Right atrium auricular region (tissue), 2 donors: ENCODE measurements at regions not wholly inside any gene's neighbourhood (a gene's known extent, or its start where the extent isn't known, plus 50 kb on each side); places are given as distances from the start of the nearest gene placed in this dataset.

ENCODE experiments used
- DNase-seq: peaks from one replicate; pipeline ENCODE4 v3.0.0-alpha.2; 2019; ENCODE audit warnings: low spot score
- H3K27ac ChIP-seq, 2 donors: fragments of 200-600 bp; sonication (generic); 1 replicate in 1 of 2; 2 replicates in 1 of 2; pipeline ENCODE4 v1.5.1; 2016 to 2019
- H3K27me3 ChIP-seq, 2 donors: fragments of 200-600 bp; sonication (generic); one replicate each; pipeline versions ENCODE4 v1.5.1 to v1.6.0; 2017 to 2019
- H3K36me3 ChIP-seq: fragments of 200-600 bp; sonication (generic); one replicate; pipeline ENCODE4 v1.5.1; 2016
- H3K4me1 ChIP-seq, 2 donors: fragments of 200-600 bp; sonication (generic); one replicate each; pipeline versions ENCODE4 v1.5.1 to v1.6.0; 2017 to 2019
- H3K4me3 ChIP-seq, 2 donors: fragments of 200-600 bp; sonication (generic); 1 replicate in 1 of 2; 2 replicates in 1 of 2; pipeline ENCODE4 v1.5.1; 2017 to 2019; ENCODE audit warnings: mild to moderate bottlenecking in 1 of 2, moderate library complexity in 1 of 2
- H3K9me3 ChIP-seq, 2 donors: fragments of 200-600 bp; sonication (generic); one replicate each; pipeline ENCODE4 v1.5.1; 2019
- CTCF ChIP-seq, 2 donors: fragments of 200-600 bp; sonication (generic); IDR thresholded peaks; one replicate each; pipeline ENCODE4 v1.5.1; 2019; ENCODE audit warnings: antibody characterized with exemption in 2 of 2

DNA sequence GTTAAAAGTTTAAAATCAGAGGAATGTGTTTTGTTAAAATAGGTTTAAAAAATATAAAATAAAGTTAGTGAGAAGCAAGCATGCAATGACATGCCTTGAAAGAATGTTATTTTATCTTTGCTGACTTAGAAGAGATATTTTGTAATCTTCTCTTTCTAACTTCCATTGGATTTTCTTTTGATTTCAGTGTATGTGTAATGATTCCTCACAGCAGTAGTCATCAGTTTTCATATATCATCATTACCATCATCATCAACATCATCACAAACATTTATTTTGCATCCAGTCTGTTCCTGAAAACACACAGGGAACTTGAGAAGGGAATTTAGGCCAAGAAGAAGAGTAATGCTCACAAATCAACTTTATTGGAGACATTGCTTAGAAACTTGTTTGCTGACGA lies 699.6 kb downstream of the TAF11L14 start:
- no peak overlapping the region for H3K27ac ChIP-seq
- H3K9me3 ChIP-seq: peaks cover 0 to 4% of the 10 kb centered on the region in 2 donors
- no peaks in the 10 kb centered on the region for H3K36me3 ChIP-seq
- TF ChIP-seq CTCF (IDR thresholded peaks at IDR 0.05): no peak
- no peak overlapping the region for H3K4me3 ChIP-seq
- H3K27me3 ChIP-seq: no peaks in the 10 kb centered on the region
- DNase-seq: no peak
- H3K4me1 ChIP-seq: no peaks in the 10 kb centered on the region

GRCh38 chr5:18334949-18335348 lies 700.7 kb downstream of the TAF11L14 start:
- no peak for TF ChIP-seq CTCF (IDR thresholded peaks at IDR 0.05)
- Histone ChIP-seq H3K27me3 (no peaks in the 10 kb centered on the region), H3K27ac (no peak overlapping the region), H3K36me3 (no peaks in the 10 kb centered on the region), H3K4me3 (no peak overlapping the region), H3K9me3 (peaks cover 0 to 4% of the 10 kb centered on the region in 2 donors), H3K4me1 (no peaks in the 10 kb centered on the region)
- DNase-seq: no peak

DNA sequence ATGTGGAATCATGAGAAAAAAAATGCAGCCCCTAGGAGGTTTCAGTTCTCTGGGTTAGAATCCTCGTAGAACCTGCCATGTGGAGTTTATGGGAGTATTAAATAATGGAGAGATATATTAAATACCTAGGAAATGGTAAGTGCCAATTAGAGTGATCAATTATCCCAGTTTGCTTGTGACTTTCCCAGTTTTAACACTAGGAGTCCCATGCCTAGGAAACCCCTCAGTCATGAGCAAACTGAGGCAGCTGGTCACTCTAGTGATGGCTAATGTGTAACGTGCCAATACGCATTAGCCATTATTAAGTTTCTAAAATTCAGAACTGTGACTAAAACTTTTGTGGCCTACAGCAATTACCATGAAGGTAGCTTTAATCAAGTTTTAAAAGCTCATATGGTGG lies 720.6 kb downstream of the TAF11L14 start:
- TF ChIP-seq CTCF (IDR thresholded peaks at IDR 0.05): no peak
- H3K9me3 ChIP-seq: no peaks in the 10 kb centered on the region
- no peaks in the 10 kb centered on the region for H3K36me3 ChIP-seq
- no peak overlapping the region for H3K4me3 ChIP-seq
- H3K4me1 ChIP-seq: no peaks in the 10 kb centered on the region
- no peak overlapping the region for H3K27ac ChIP-seq
- DNase-seq: no peak
- no peaks in the 10 kb centered on the region for H3K27me3 ChIP-seq

DNA sequence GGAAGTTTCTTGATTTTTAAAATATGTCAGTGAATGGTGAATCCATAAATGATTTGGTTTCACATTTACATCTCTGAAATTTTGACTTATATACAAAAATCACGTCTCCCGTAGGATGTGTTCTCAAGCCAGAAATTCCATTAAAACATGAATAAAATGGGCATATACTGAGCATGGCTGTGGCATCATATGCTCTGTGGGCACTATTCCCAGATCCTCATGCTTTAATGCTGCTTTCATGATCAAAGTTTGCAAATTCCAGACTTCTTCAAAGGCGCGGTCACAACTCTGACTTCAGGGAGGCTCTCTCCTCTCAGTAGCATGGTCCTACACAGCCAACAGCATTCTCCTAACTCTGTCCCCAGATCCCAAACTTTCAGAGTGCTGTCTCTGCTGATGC lies 723.2 kb downstream of the TAF11L14 start:
- H3K27me3 ChIP-seq: no peaks in the 10 kb centered on the region
- no peak overlapping the region for H3K4me3 ChIP-seq
- H3K36me3 ChIP-seq: no peaks in the 10 kb centered on the region
- no peaks in the 10 kb centered on the region for H3K9me3 ChIP-seq
- no peak for DNase-seq
- H3K27ac ChIP-seq: no peak overlapping the region
- no peaks in the 10 kb centered on the region for H3K4me1 ChIP-seq
- no peak for TF ChIP-seq CTCF (IDR thresholded peaks at IDR 0.05)

- H3K27ac ChIP-seq: no peak overlapping the region
- no peak for DNase-seq
- H3K4me1 ChIP-seq: no peaks in the 10 kb centered on the region
- no peak for TF ChIP-seq CTCF (IDR thresholded peaks at IDR 0.05)
- H3K4me3 ChIP-seq: no peak overlapping the region
- no peaks in the 10 kb centered on the region for H3K27me3 ChIP-seq
- H3K9me3 ChIP-seq: no peaks in the 10 kb centered on the region
- no peaks in the 10 kb centered on the region for H3K36me3 ChIP-seq
These were observed 732.0 kb downstream of the TAF11L14 start for GRCh38 chr5:18366234-18366633.

DNA sequence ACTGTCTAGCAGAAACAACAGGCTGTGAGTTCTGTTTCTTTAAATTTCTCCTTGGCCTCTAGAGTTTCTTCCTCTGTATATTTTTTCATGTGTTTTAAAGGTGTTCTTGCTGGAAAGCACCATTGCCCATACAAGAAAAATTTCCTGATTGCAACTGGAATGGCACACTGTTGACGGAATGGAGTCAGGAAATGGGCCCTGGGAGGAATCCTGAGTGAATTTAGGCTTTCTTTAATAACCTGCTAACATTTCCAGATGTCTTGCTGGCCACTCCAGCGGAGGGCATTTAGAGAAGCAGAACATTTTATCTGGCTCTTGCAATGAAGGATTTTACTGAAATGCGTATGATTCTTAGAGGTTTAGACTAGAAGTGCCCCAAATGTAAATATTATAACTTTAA lies 736.3 kb downstream of the TAF11L14 start:
- H3K4me1 ChIP-seq: no peaks in the 10 kb centered on the region
- no peak for DNase-seq
- no peaks in the 10 kb centered on the region for H3K27me3 ChIP-seq
- H3K27ac ChIP-seq: no peak overlapping the region
- no peaks in the 10 kb centered on the region for H3K9me3 ChIP-seq
- no peaks in the 10 kb centered on the region for H3K36me3 ChIP-seq
- H3K4me3 ChIP-seq: no peak overlapping the region
- no peak for TF ChIP-seq CTCF (IDR thresholded peaks at IDR 0.05)
